IMR-90 (cell line): ENCODE measurements at regions not wholly inside any gene's neighbourhood (a gene's known extent, or its start where the extent isn't known, plus 50 kb on each side); places are given as distances from the start of the nearest gene placed in this dataset.

ENCODE experiments used
- ATAC-seq: fragments of 200-7000 bp; cut with Tn5 transposase; 2 replicates; pipeline ENCODE4 v1.9.1; 2020; ENCODE audit warnings: low read depth, mild to moderate bottlenecking, moderate library complexity
- BruUV-seq: library from RNA; stranded (reverse); fragments of 400-500 nt; replicated peaks from 2 replicates; lab custom pipeline; 2021; lab: Mats Ljungman, UMichigan
- CTCF ChIA-PET: fragments of 300-600 bp; formaldehyde crosslinking; extraction: SDS; loops from one replicate; lab custom pipeline; 2021; ENCODE audit warnings: antibody characterized with exemption; lab: Yijun Ruan, JAX
- POLR2A ChIA-PET: fragments of 300-600 bp; sonication (Branson Sonifier 250); formaldehyde crosslinking; loops from one replicate; lab custom pipeline; 2022; ENCODE audit warnings: antibody characterized with exemption; ENCODE audit not compliant: unreplicated experiment; lab: Charles Lee
- DNase-seq: peaks from one replicate; pipeline ENCODE4 v3.0.0; 2013
- H2AFZ ChIP-seq: replicated peaks from 2 replicates; pipeline ENCODE3; 2013; ENCODE audit warnings: low read length, mild to moderate bottlenecking; ENCODE audit not compliant: poor library complexity
- H2AK5ac ChIP-seq: 2 replicates; pipeline ENCODE4 v1.6.1; 2013; ENCODE audit warnings: low read depth, low read length, inconsistent platforms
- H2AK9ac ChIP-seq: replicated peaks from 2 replicates; pipeline ENCODE3; 2013; ENCODE audit warnings: mild to moderate bottlenecking, low read depth, low read length, moderate library complexity; ENCODE audit not compliant: poor library complexity
- H2BK120ac ChIP-seq: 2 replicates; pipeline ENCODE4 v1.6.1; 2013; ENCODE audit warnings: low read depth, low read length, inconsistent platforms
- H2BK15ac ChIP-seq: 3 replicates; pipeline ENCODE4 v1.6.1; 2013; ENCODE audit warnings: low read depth, low read length, inconsistent platforms
- H2BK20ac ChIP-seq: 2 replicates; pipeline ENCODE4 v1.6.1; 2013; ENCODE audit warnings: low read depth, mild to moderate bottlenecking, inconsistent platforms, low read length, moderate library complexity
- H2BK5ac ChIP-seq: 2 replicates; pipeline ENCODE4 v1.6.1; 2013; ENCODE audit warnings: mild to moderate bottlenecking, low read depth, low read length, inconsistent platforms; ENCODE audit not compliant: poor library complexity, severe bottlenecking
- H3K14ac ChIP-seq: replicated peaks from 2 replicates; pipeline ENCODE4 v1.6.1; 2013; ENCODE audit warnings: low read depth, low read length, inconsistent platforms
- H3K18ac ChIP-seq: 2 replicates; pipeline ENCODE4 v1.6.1; 2013; ENCODE audit warnings: low read depth, low read length, control low read depth
- H3K23ac ChIP-seq: 2 replicates; pipeline ENCODE4 v1.6.1; 2013; ENCODE audit warnings: low read depth, low read length, inconsistent platforms
- H3K27ac ChIP-seq: 2 replicates; pipeline ENCODE4 v1.5.1; 2013; ENCODE audit warnings: mild to moderate bottlenecking, control low read depth, low read length; ENCODE audit not compliant: insufficient read depth
- H3K27me3 ChIP-seq: 2 replicates; pipeline ENCODE4 v1.6.1; 2013; ENCODE audit warnings: low read length; ENCODE audit not compliant: control insufficient read depth, insufficient read depth
- H3K36me3 ChIP-seq: 2 replicates; pipeline ENCODE4 v1.6.1; 2013; ENCODE audit warnings: low read length, mixed read lengths; ENCODE audit not compliant: control insufficient read depth, insufficient read depth
- H3K4ac ChIP-seq: 2 replicates; pipeline ENCODE4 v1.6.1; 2013; ENCODE audit warnings: low read depth, low read length, inconsistent platforms
- H3K4me1 ChIP-seq: 2 replicates; pipeline ENCODE4 v1.6.1; 2013; ENCODE audit warnings: low read length, mixed read lengths; ENCODE audit not compliant: control insufficient read depth, insufficient read depth
- H3K4me2 ChIP-seq: 2 replicates; pipeline ENCODE4 v1.6.1; 2013; ENCODE audit warnings: low read depth, mild to moderate bottlenecking, control low read depth, low read length, moderate library complexity
- H3K4me3 ChIP-seq: 2 replicates; pipeline ENCODE4 v1.5.1; 2013; ENCODE audit warnings: low read depth, mild to moderate bottlenecking, control low read depth, low read length, moderate library complexity; ENCODE audit not compliant: insufficient read depth
- H3K56ac ChIP-seq: 2 replicates; pipeline ENCODE4 v1.6.1; 2013; ENCODE audit warnings: low read length, inconsistent platforms; ENCODE audit not compliant: insufficient read depth; ENCODE audit errors: extremely low read depth
- H3K79me1 ChIP-seq, 2 experiments: 2 replicates each; pipeline ENCODE4 v1.6.1; 2013; ENCODE audit warnings: low read length in 2 of 2, inconsistent platforms in 1 of 2, low read depth in 1 of 2
- H3K9ac ChIP-seq: 2 replicates; pipeline ENCODE4 v1.6.1; 2013; ENCODE audit warnings: low read depth, low read length, control low read depth
- H3K9me1 ChIP-seq: 2 replicates; pipeline ENCODE4 v1.6.1; 2013; ENCODE audit warnings: low read length, inconsistent platforms; ENCODE audit not compliant: insufficient read depth
- H3K9me3 ChIP-seq: 2 replicates; pipeline ENCODE4 v1.6.1; 2013; ENCODE audit warnings: low read length; ENCODE audit not compliant: control insufficient read depth, insufficient read depth
- H4K20me1 ChIP-seq: 2 replicates; pipeline ENCODE4 v1.6.1; 2013; ENCODE audit warnings: low read length, inconsistent platforms; ENCODE audit not compliant: insufficient read depth
- H4K5ac ChIP-seq: 2 replicates; pipeline ENCODE4 v1.6.1; 2013; ENCODE audit warnings: mild to moderate bottlenecking, low read depth, low read length, control low read depth
- H4K8ac ChIP-seq, 2 experiments: 2 replicates each; pipeline ENCODE4 v1.6.1; 2013; ENCODE audit warnings: low read depth in 2 of 2, low read length in 2 of 2, control low read depth in 1 of 2, inconsistent platforms in 1 of 2
- H4K91ac ChIP-seq: 2 replicates; pipeline ENCODE4 v1.6.1; 2013; ENCODE audit warnings: low read depth, low read length, inconsistent platforms; ENCODE audit not compliant: insufficient read depth
- CHD1 ChIP-seq: IDR thresholded peaks from 2 replicates; pipeline ENCODE4 v1.6.1; 2012; ENCODE audit warnings: low read depth, low read length, improper control_type of control experiment
- NFE2L2 ChIP-seq: fragments of 150-350 bp; IDR thresholded peaks from 2 replicates; pipeline ENCODE4 v1.6.1; 2016; ENCODE audit warnings: low read depth, mild to moderate bottlenecking, low read length
- POLR2A ChIP-seq: IDR thresholded peaks from 2 replicates; pipeline ENCODE4 v1.6.1; 2012; ENCODE audit warnings: mild to moderate bottlenecking, low read depth, low read length
- SMC3 ChIP-seq: fragments of 150-350 bp; IDR thresholded peaks from 2 replicates; pipeline ENCODE4 v1.6.1; 2016; ENCODE audit warnings: low read depth, mild to moderate bottlenecking, antibody characterized with exemption, low read length, moderate library complexity
- WGBS, 2 experiments: methylation state at CpG; one replicate each; pipeline versions ENCODE4 v1.1.5 to v1.1.7; 2013; ENCODE audit warnings: missing lambda C conversion rate in 2 of 2; ENCODE audit not compliant: insufficient read length in 1 of 2; ENCODE audit errors: extremely low coverage in 2 of 2; 5-methylcytosine and 5-hydroxymethylcytosine counted together
- dilution Hi-C: fragments of 300-500 bp; cut with HindIII; formaldehyde crosslinking; loops from one replicate; pipeline ENCODE4 v1.14.3; 2018; ENCODE audit warnings: low sequenced_read_pairs; ENCODE audit not compliant: unreplicated experiment
- in situ Hi-C: fragments of 300-500 bp; cut with MboI; formaldehyde crosslinking; loops from 3 replicates; pipeline ENCODE4 v1.14.3; 2019; ENCODE audit warnings: low sequenced_read_pairs, inconsistent platforms, mixed read lengths
- intact Hi-C: fragments of 100-400 bp; cut with micrococcal nuclease; formaldehyde crosslinking; loops from 2 replicates; pipeline ENCODE4 v1.10.0; 2022

DNA sequence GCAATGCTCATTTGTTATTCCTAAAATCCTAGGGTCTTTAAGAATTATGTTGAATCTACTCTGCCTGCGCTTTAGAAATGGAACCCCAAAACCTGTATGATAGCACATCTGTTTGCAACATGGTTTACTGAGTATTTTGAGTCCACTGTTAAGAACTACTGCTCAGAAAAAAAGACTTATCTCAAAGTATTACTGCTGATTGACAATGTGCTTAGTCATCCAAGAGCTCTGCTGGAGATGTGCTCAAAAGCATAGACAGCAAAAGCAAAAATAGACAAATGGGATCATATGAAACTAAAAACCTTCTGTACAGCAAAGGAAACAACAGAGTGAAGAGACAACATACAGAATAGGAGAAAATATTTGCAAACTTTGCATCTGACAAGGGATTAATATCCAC is 107.0 kb downstream of the CTH start:
- H3K56ac ChIP-seq = no peak overlapping the region
- no peak overlapping the region for H3K23ac ChIP-seq
- H2AK5ac ChIP-seq = no peak overlapping the region
- no peaks in the 10 kb centered on the region; the same call in 1 of the 2 replicates for H3K27me3 ChIP-seq
- no peak overlapping the region for H2AFZ ChIP-seq
- no peak overlapping the region for H4K8ac ChIP-seq
- no CpG with 5 or more reads among the region's 1 CpG for WGBS, 2 experiments
- H3K9me1 ChIP-seq = no peaks in the 10 kb centered on the region
- H3K9ac ChIP-seq = no peak overlapping the region
- TF ChIP-seq CHD1 (no peak), NFE2L2 (peak; percentile 33; the same call in 1 of the 2 replicates), POLR2A (no peak), SMC3 (no peak)
- dilution Hi-C loops = no loop called here
- no peaks in the 10 kb centered on the region for H3K79me1 ChIP-seq
- no peak overlapping the region for H2BK20ac ChIP-seq
- no peak overlapping the region for H3K4me3 ChIP-seq
- no peaks in the 10 kb centered on the region for H3K9me3 ChIP-seq
- CTCF ChIA-PET = no interaction called here
- no peak overlapping the region for H4K91ac ChIP-seq
- no TSS peak for BruUV-seq
- no peaks in the 10 kb centered on the region for H4K20me1 ChIP-seq
- ATAC-seq (no peak), DNase-seq (no peak)
- H3K27ac ChIP-seq = no peak overlapping the region
- H2AK9ac ChIP-seq = no peak overlapping the region
- no peak overlapping the region for H2BK5ac ChIP-seq
- no peaks in the 10 kb centered on the region for H3K4me1 ChIP-seq
- H2BK120ac ChIP-seq = no peak overlapping the region
- H3K4me2 ChIP-seq = no peak overlapping the region
- no peak overlapping the region for H3K4ac ChIP-seq
- H4K5ac ChIP-seq = no peak overlapping the region
- H3K36me3 ChIP-seq = no peaks in the 10 kb centered on the region
- H3K18ac ChIP-seq = no peak overlapping the region
- no peak overlapping the region for H3K14ac ChIP-seq
- intact Hi-C loops = loop anchor here (10.0 kb wide), 2 partner anchors 263 to 773 kb away; no protein-coding TSS in a partner anchor
- in situ Hi-C loops = loop anchor here (10.0 kb wide), 1 partner anchor 383 kb away; no protein-coding TSS in a partner anchor
- no peak overlapping the region for H2BK15ac ChIP-seq
- POLR2A ChIA-PET = no interaction called here
